ENCODE measurements at regions not wholly inside any gene's neighbourhood (a gene's known extent, or its start where the extent isn't known, plus 50 kb on each side); places are given as distances from the start of the nearest gene placed in this dataset.

GRCh38 chr14:99073431-99073830 lies 198.6 kb downstream of the BCL11B start:
- FAIRE-seq: no peak
- no peak for DNase-seq (ENCODE audit: insufficient read length, low spot score)
- no peak for TF ChIP-seq POLR2A (IDR thresholded peaks at IDR 0.05; ENCODE audit: low read depth, low read length)
- no peak for TF ChIP-seq POU2F2 (IDR thresholded peaks at IDR 0.05; ENCODE audit: low read depth, low read length)
- TF ChIP-seq POLR2AphosphoS5 (IDR thresholded peaks at IDR 0.05; ENCODE audit: low read depth, low read length): no peak
- no peak for TF ChIP-seq SPI1 (IDR thresholded peaks at IDR 0.05; ENCODE audit: low read depth, low read length)
- TF ChIP-seq TAF1 (IDR thresholded peaks at IDR 0.05; ENCODE audit: low read depth, low read length): no peak
- no peak for TF ChIP-seq PAX5 (IDR thresholded peaks at IDR 0.05; ENCODE audit: insufficient read depth, low read length, severe bottlenecking)

GRCh38 chr14:99075061-99075460 lies 196.9 kb downstream of the BCL11B start:
- FAIRE-seq: no peak
- no peak for DNase-seq (ENCODE audit: insufficient read length, low spot score)
- TF ChIP-seq POU2F2 (IDR thresholded peaks at IDR 0.05; ENCODE audit: low read depth, low read length): no peak
- TF ChIP-seq TAF1 (IDR thresholded peaks at IDR 0.05; ENCODE audit: low read depth, low read length): no peak
- TF ChIP-seq POLR2A (IDR thresholded peaks at IDR 0.05; ENCODE audit: low read depth, low read length): no peak
- no peak for TF ChIP-seq PAX5 (IDR thresholded peaks at IDR 0.05; ENCODE audit: insufficient read depth, low read length, severe bottlenecking)
- no peak for TF ChIP-seq POLR2AphosphoS5 (IDR thresholded peaks at IDR 0.05; ENCODE audit: low read depth, low read length)
- TF ChIP-seq SPI1 (IDR thresholded peaks at IDR 0.05; ENCODE audit: low read depth, low read length): no peak

- DNase-seq (ENCODE audit: insufficient read length, low spot score) (no peak), FAIRE-seq (no peak)
- TF ChIP-seq TAF1 (IDR thresholded peaks at IDR 0.05; ENCODE audit: low read depth, low read length) (no peak), SPI1 (IDR thresholded peaks at IDR 0.05; ENCODE audit: low read depth, low read length) (no peak), POLR2AphosphoS5 (IDR thresholded peaks at IDR 0.05; ENCODE audit: low read depth, low read length) (no peak), POLR2A (IDR thresholded peaks at IDR 0.05; ENCODE audit: low read depth, low read length) (no peak), POU2F2 (IDR thresholded peaks at IDR 0.05; ENCODE audit: low read depth, low read length) (no peak)
Measured at GRCh38 chr14:99075771-99076375, 196.1 kb downstream of the BCL11B start.

- DNase-seq (ENCODE audit: insufficient read length, low spot score): no peak
- TF ChIP-seq POU2F2 (IDR thresholded peaks at IDR 0.05; ENCODE audit: low read depth, low read length) (no peak), SPI1 (IDR thresholded peaks at IDR 0.05; ENCODE audit: low read depth, low read length) (no peak), TAF1 (IDR thresholded peaks at IDR 0.05; ENCODE audit: low read depth, low read length) (no peak)
- FAIRE-seq: no peak
Measured at GRCh38 chr14:99077076-99077843, 194.7 kb downstream of the BCL11B start.

- TF ChIP-seq POLR2A (IDR thresholded peaks at IDR 0.05; ENCODE audit: low read depth, low read length) (no peak), POU2F2 (IDR thresholded peaks at IDR 0.05; ENCODE audit: low read depth, low read length) (no peak), SPI1 (IDR thresholded peaks at IDR 0.05; ENCODE audit: low read depth, low read length) (no peak), PAX5 (IDR thresholded peaks at IDR 0.05; ENCODE audit: insufficient read depth, low read length, severe bottlenecking) (no peak), TAF1 (IDR thresholded peaks at IDR 0.05; ENCODE audit: low read depth, low read length) (no peak), POLR2AphosphoS5 (IDR thresholded peaks at IDR 0.05; ENCODE audit: low read depth, low read length) (no peak)
- no peak for FAIRE-seq
Measured at GRCh38 chr14:99077844-99078236, 194.2 kb downstream of the BCL11B start.

GRCh38 chr14:99078426-99078825 lies 193.6 kb downstream of the BCL11B start:
- no peak for FAIRE-seq
- TF ChIP-seq POU2F2 (IDR thresholded peaks at IDR 0.05; ENCODE audit: low read depth, low read length) (no peak), PAX5 (IDR thresholded peaks at IDR 0.05; ENCODE audit: insufficient read depth, low read length, severe bottlenecking) (no peak), POLR2AphosphoS5 (IDR thresholded peaks at IDR 0.05; ENCODE audit: low read depth, low read length) (no peak), SPI1 (IDR thresholded peaks at IDR 0.05; ENCODE audit: low read depth, low read length) (no peak), TAF1 (IDR thresholded peaks at IDR 0.05; ENCODE audit: low read depth, low read length) (no peak), POLR2A (IDR thresholded peaks at IDR 0.05; ENCODE audit: low read depth, low read length) (no peak)

More at GRCh38 chr14:99077844-99078236, 194.2 kb downstream of the BCL11B start:
- no peak for DNase-seq (ENCODE audit: insufficient read length, low spot score)

GRCh38 chr14:99079061-99079727 lies 192.8 kb downstream of the BCL11B start:
- FAIRE-seq (no peak), DNase-seq (ENCODE audit: insufficient read length, low spot score) (no peak)
- TF ChIP-seq POLR2A (IDR thresholded peaks at IDR 0.05; ENCODE audit: low read depth, low read length): no peak

More at GRCh38 chr14:99078426-99078825, 193.6 kb downstream of the BCL11B start:
- no peak for DNase-seq (ENCODE audit: insufficient read length, low spot score)

GRCh38 chr14:99080306-99080705 lies 191.7 kb downstream of the BCL11B start:
- no peak for FAIRE-seq
- no peak for TF ChIP-seq PAX5 (IDR thresholded peaks at IDR 0.05; ENCODE audit: insufficient read depth, low read length, severe bottlenecking)
- TF ChIP-seq POLR2A (IDR thresholded peaks at IDR 0.05; ENCODE audit: low read depth, low read length): no peak
- TF ChIP-seq POU2F2 (IDR thresholded peaks at IDR 0.05; ENCODE audit: low read depth, low read length): no peak
- no peak for TF ChIP-seq SPI1 (IDR thresholded peaks at IDR 0.05; ENCODE audit: low read depth, low read length)
- no peak for TF ChIP-seq TAF1 (IDR thresholded peaks at IDR 0.05; ENCODE audit: low read depth, low read length)
- TF ChIP-seq POLR2AphosphoS5 (IDR thresholded peaks at IDR 0.05; ENCODE audit: low read depth, low read length): no peak
- no peak for DNase-seq (ENCODE audit: insufficient read length, low spot score)

- DNase-seq (ENCODE audit: insufficient read length, low spot score) (no peak), FAIRE-seq (no peak)
- TF ChIP-seq PAX5 (IDR thresholded peaks at IDR 0.05; ENCODE audit: insufficient read depth, low read length, severe bottlenecking) (no peak), POLR2A (IDR thresholded peaks at IDR 0.05; ENCODE audit: low read depth, low read length) (no peak), POU2F2 (IDR thresholded peaks at IDR 0.05; ENCODE audit: low read depth, low read length) (no peak), TAF1 (IDR thresholded peaks at IDR 0.05; ENCODE audit: low read depth, low read length) (no peak), SPI1 (IDR thresholded peaks at IDR 0.05; ENCODE audit: low read depth, low read length) (no peak), POLR2AphosphoS5 (IDR thresholded peaks at IDR 0.05; ENCODE audit: low read depth, low read length) (no peak)
Measured at GRCh38 chr14:99081156-99081765, 190.7 kb downstream of the BCL11B start.

Data from GM12891 (cell line).